Hindlimb muscle (tissue), 1 donor: ENCODE measurements at regions not wholly inside any gene's neighbourhood (a gene's known extent, or its start where the extent isn't known, plus 50 kb on each side); places are given as distances from the start of the nearest gene placed in this dataset.
A peak's percentile ranks its signal among the peaks of the same experiment; 100 is the strongest.
"Not testable (repeated sequence)": the region's sequence is repeated elsewhere in the genome, so short reads cannot be mapped to it uniquely, and the experiment has no call there.

ENCODE experiments used
- DNase-seq: peaks from one replicate; pipeline ENCODE4 v3.0.0-alpha.2; 2013

- DNase-seq, result no peak
Measured at GRCh38 chr5:39951070-39951469, 526.3 kb upstream of the DAB2 start.

DNA sequence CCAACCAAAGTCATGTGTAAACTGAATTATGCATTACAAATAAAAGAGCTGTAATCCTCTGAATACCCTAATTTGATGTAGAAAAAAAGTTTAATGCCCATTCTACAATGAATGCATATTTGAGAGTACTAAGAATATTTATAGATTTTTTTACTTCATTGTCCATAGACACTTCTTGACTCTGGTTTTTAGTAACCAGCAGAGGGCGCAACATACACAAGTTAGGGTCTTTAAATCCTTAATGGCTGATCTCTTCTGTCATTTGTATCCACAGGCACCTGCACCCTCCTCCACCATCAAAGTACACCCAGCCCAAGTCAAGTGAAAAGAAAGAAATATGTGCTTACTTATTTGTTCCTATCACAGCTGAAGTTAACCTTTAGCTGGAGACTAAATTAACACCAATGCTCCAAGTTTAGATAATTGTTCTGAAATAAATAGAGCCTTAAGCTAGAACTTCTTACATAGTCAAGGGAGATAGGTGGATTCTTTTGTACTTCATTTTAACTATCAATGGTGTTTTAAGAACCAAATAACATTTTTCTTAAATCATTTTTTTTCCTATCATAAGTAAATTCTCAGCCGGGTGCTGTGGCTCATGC lies 524.2 kb upstream of the DAB2 start:
- peak; percentile 71 for DNase-seq

DNA sequence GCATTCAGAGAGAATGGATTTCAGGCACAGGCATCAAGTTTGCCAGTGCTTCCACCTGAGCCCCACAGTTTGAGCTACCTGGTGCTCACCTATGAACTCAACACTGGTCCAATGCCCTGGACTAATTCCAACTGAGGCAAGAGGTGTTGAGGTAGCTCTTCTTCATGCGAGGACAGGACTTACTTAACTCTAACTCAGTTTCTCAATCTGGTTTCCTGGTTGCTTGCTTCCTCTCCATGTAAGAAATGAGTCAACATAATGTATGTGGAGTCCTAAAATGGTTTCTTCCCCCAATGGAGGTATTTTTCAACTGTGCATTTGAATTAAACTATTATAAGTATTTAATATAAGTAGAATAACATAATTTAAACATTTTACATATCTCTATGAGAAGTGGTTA lies 523.6 kb upstream of the DAB2 start:
- no peak for DNase-seq

- DNase-seq, result no peak
Measured at GRCh38 chr5:39947657-39948056, 522.9 kb upstream of the DAB2 start.

DNA sequence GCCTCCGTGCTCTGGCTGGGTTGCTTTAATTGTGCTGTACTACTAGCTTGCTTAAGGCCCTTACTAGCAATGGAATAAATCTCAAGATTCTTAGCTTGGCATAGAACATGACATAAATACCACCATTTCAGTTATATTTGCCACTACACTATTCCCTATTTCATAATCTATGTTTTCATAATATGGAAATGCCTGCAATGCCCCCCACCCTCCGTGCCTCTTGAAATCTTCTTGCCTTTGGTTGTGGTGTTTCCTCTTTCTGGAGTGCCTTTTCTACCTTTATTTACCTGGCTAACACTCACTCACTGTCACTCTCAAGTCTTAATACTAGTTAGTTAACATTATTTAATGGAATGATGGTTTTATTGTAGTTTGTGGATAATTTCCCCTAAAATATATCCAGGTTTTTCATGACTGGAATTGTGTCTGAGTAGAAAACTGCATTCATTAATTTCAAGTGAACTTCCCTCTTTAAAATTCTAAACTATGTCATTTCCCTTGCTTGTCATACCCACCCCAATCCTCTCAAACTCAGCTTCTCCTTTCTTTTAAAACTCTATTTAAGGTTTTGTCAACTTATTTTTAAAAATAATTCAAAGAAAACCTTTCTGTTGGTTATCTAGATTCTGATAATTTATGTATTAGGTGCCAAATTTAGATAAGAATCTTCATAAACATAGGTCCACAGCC lies 521.7 kb upstream of the DAB2 start:
- DNase-seq, result no peak

DNA sequence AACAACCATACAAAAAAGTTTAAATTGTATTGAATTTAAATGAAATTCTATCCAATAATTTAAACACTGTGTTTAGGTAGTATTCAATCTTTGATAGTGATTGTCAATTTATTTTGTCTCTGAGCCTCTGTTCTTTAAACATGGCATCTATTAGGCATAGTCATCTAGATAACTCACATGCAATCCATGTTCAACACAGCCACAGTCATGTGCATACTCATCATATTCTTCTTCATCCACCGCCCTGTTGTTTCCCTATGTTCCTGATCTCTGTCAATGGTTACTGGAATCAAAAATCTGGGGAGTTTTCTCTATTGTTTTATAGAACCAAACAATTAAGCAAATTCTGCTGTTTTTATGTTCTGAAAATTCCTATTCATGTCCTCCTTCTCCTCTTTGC lies 521.1 kb upstream of the DAB2 start:
- no peak for DNase-seq

DNA sequence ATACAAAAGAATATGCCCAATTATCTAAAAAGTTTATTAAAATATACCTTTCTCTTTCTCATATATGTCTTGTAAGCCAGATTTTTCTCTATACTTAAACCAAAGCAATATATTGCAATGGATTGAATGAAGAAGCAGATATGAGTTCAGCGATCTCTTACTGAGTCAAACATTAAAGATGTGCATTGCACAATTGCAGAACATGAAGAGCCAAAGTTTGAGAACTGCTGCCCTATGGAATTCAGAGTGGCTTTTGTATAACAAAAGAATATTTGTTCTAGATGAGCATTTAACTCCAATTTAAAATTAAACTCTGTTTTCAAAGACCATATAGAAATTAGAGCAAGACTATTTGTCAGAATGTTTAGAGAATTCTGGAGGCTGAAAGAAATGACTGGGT lies 519.0 kb upstream of the DAB2 start:
- DNase-seq, result no peak

- DNase-seq, result no peak
Measured at GRCh38 chr5:39942606-39943005, 517.8 kb upstream of the DAB2 start.

DNA sequence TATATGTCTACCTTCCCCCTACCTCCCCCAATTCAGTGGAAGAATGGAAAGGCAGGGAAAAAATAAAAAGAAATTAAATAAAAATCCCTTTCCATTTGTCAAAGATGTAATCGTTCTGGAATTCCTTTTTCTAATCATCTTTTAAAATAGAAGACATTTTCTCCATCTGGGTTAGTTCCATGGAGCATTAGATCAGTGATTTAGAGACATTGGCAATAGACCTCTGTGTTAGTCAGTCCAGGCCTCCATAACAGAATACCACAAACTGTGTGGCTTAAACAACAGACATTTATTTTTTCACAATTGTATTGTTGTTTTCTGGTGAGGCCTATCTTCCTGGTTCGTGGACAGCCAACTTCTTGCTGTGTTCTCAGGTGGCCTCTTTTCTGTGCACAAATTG lies 516.6 kb upstream of the DAB2 start:
- no peak for DNase-seq

- DNase-seq, result no peak
Measured at GRCh38 chr5:39934830-39935229, 510.1 kb upstream of the DAB2 start.

DNA sequence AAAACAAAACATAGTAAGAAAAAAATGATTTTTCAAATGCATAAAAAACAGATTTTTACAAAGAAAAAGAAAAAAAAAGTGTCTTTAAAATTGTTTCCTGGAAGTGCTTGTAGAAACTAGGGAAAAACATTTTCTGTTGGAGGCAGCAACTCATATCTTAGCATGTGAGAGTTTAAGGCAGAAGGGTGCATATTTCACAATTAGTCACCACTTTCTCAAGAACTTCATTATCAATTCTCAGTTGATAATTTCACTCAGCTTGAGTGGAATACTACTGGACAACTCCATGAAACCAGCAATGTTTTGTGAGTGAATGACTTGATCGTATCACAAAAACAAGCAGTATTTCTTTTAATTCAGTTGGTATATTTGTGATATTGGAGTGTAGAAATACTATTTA lies 508.3 kb upstream of the DAB2 start:
- DNase-seq, result no peak

- DNase-seq, result no peak
Measured at GRCh38 chr5:39928709-39929108, 503.9 kb upstream of the DAB2 start.

DNA sequence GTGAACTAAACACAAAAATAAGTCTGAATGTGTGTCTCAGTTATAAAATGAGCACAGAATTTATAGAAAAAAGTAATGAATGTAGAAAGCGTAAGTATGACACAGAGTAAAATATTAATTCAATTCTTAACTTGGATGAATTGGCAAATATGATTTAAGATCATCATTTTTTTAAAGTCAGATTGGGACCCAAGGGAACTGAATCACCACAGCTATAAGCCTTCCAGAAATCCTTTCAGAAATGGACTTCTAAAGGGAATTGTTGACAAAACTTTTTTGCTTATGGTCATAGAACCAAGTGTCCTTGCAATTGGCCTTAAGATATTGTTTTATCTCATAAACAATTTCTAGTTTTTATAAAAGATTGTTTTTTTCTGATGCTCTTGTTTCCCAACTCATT lies 495.1 kb upstream of the DAB2 start:
- no peak for DNase-seq

- DNase-seq, result no peak
Measured at GRCh38 chr5:39912906-39913305, 488.1 kb upstream of the DAB2 start.

DNA sequence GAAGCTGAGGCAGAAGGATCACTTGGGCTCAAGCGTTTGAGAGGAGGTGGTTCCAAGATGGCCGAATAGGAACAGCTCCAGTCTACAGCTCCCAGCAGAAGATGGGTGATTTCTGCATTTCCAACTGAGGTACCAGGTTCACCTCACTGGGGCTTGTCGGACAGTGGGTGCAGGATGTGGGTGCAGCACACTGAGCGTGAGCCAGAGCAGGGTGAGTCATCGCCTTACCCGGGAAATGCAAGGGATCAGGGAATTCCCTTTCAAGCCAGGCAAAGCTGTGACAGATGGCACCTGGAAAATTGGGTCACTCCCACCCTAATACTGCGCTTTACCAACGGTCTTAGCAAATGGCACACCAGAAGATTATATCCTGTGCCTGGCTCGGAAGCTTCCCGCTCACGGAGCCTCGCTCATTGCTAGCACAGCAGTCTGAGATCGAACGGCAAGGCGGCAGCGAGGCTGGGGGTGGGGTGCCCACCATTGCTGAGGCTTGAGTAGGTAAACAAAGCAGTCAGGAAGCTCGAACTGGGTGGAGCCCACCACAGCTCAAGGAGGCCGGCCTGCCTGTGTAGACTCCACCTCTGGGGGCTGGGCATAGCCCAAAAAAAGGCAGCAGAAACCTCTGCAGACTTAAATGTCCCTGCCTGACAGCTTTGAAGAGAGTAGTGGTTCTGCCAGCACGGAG lies 482.6 kb upstream of the DAB2 start:
- not testable (repeated sequence) for DNase-seq

- DNase-seq, result no peak
Measured at GRCh38 chr5:39906146-39906545, 481.4 kb upstream of the DAB2 start.

DNA sequence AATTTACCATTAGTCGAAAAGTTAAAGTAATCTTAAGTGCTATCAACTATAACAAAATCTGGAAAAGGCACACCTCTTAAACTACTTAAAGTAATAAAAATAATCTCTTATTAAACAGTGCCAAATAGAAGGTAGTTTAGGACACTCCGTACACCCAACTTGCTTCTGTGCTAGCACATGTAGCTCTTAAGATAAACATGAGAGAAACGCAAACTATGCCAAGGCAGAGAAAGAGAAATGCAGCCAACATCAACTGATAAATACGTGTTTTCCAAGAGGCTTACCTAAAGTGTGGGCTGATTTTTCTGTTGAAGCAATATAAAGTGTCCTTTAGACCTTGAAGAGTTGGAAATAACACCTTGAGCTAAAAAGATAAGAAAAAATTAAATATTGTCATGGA lies 480.6 kb upstream of the DAB2 start:
- DNase-seq, result no peak

DNA sequence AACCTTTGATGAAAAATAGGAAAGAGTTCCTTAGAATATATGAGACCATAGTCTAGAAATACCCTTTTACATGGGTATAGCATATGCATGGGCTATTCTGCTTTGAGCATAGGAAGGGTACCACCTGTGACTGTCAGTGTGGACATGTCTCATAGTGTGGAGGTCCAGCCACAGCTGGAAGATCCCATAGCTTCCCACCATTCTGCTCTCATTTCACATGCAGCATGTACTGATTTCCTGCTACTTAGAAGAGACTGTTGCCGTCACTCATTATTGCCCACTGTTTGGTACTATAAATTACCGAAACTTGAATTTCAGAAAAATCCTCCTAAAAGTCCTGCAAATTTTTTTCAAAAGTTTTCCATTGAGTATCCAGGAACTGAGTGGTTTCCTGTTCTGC lies 477.8 kb upstream of the DAB2 start:
- DNase-seq, result no peak

DNA sequence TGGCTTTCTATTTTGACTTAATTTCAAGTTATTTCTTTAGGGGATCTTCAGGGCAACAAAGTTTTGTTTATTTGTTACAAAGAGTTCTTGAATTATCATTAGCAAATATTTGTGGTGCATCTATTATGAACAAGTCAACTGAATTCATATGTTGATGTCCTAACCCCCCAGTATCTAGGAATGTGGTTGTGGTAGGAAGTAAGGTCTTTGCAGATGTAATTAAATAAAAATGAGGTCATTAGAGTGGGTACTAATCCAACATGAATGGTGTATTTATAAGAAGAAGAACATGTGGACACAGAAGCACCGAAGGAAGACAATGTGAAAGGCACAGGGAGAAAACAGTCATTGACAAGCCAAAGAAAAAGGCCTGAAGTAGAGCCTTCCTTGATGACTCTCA lies 474.0 kb upstream of the DAB2 start:
- DNase-seq, result no peak

DNA sequence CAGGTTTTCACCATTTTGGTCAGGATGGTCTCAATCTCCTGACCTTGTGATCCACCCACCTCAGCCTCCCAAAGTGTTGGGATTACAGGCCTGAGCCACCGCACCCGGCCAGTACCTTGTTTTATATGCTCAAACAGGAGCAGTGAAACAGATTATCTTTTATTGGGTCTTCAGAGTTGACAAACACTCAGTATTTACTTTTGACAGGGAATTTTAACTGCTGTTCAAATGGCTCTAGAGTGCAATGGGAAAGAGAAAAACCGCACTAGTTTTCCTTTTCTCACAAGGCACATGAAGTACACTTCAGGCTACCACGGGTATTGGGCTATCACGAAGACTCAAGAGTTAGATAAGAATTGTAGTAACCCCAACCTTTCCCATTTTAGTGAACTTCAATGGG lies 471.9 kb upstream of the DAB2 start:
- DNase-seq, result no peak

GRCh38 chr5:39896104-39896503 lies 471.3 kb upstream of the DAB2 start:
- no peak for DNase-seq

GRCh38 chr5:39892708-39893107 lies 467.9 kb upstream of the DAB2 start:
- DNase-seq, result no peak

DNA sequence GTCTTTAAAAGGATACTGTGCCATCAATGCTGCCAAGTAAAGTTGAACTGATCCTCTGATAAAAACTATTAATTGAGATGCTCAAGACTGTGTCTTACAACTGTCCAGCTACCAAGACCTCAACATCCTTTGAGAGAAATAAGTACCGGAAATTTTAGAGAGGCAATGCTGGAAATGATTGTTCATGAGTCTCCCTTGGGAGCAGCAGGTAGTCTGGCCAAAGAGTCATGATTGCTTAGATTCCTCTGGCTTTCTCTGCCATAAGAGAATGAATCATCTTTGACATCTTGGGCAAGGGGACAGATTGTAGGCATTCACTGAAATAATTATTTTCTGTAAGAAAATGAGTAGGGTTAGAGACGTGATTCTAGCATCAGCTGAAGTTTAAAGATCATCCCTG lies 466.6 kb upstream of the DAB2 start:
- DNase-seq, result no peak

DNA sequence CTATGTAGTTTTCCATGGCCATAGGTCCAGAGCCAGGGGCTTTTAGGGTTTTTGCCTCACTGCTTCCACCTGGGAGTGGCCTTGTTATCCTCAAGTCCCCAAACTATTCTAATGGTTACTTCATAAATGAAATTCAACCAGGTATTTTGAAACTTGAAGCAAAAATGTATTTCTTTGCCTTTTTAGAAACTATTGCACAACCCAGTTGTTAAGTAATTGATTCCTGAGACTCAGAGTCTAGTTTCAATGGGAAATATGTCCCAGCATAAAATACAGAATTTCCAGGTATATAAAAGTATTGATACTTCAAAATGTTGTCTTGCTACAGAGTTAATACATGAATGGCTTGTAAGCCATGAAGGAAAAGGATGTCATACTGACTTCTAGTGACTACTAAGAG lies 456.2 kb upstream of the DAB2 start:
- no peak for DNase-seq
